OCI-LY1 (cell line): ENCODE measurements at regions not wholly inside any gene's neighbourhood (a gene's known extent, or its start where the extent isn't known, plus 50 kb on each side); places are given as distances from the start of the nearest gene placed in this dataset.

ENCODE experiments used
- CTCF ChIP-seq: fragments of 200-600 bp; sonication (generic), shearing (Covaris generic); IDR thresholded peaks from 2 replicates; pipeline ENCODE4 v1.5.1; 2017; ENCODE audit warnings: mild to moderate bottlenecking, antibody characterized with exemption, low read length, moderate library complexity, mixed read lengths
- EZH2 ChIP-seq: fragments of 200-600 bp; sonication (generic), shearing (Covaris generic); IDR thresholded peaks from 2 replicates; pipeline ENCODE4 v1.8.0; 2017; ENCODE audit warnings: borderline replicate concordance, mixed run types, mild to moderate bottlenecking, antibody characterized with exemption, low read length, moderate library complexity, mixed read lengths

- no peak for TF ChIP-seq CTCF
- no peak for TF ChIP-seq EZH2
These were observed 182.1 kb downstream of the PAWR start for GRCh38 chr12:79508622-79509021.
